ENCODE measurements at regions not wholly inside any gene's neighbourhood (a gene's known extent, or its start where the extent isn't known, plus 50 kb on each side); places are given as distances from the start of the nearest gene placed in this dataset.

DNA sequence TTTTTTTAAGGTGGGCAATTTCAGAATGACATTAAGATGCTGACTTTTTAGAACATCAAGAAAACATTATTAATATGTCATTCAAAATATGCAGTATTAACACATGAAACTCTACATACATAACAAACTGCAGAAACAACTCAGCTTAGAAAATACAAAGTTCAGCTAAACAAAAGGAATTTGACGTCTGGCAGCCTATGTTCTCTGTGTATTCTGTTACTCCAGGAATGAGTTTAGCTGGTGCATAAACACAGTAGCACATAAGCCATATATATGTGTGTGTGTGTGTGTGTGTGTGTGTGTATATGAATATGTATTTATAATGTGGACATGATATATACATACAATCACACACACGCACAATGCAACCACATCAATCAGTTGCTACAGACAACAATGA lies 413.5 kb upstream of the PSMD7 start:
- TF ChIP-seq, protein P1, sequence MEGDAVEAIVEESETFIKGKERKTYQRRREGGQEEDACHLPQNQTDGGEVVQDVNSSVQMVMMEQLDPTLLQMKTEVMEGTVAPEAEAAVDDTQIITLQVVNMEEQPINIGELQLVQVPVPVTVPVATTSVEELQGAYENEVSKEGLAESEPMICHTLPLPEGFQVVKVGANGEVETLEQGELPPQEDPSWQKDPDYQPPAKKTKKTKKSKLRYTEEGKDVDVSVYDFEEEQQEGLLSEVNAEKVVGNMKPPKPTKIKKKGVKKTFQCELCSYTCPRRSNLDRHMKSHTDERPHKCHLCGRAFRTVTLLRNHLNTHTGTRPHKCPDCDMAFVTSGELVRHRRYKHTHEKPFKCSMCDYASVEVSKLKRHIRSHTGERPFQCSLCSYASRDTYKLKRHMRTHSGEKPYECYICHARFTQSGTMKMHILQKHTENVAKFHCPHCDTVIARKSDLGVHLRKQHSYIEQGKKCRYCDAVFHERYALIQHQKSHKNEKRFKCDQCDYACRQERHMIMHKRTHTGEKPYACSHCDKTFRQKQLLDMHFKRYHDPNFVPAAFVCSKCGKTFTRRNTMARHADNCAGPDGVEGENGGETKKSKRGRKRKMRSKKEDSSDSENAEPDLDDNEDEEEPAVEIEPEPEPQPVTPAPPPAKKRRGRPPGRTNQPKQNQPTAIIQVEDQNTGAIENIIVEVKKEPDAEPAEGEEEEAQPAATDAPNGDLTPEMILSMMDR (conservative IDR thresholded peaks at IDR 0.05 in 1 of 2, IDR thresholded peaks at IDR 0.05 in 1 of 2; ENCODE audit: extremely low read depth in 1 of 2, insufficient read depth in 1 of 2, low read depth in 1 of 2, low read length in 2 of 2), result no peak
- TF ChIP-seq EZH2 (IDR thresholded peaks at IDR 0.05; ENCODE audit: borderline replicate concordance, low read length), result no peak

All from mammary epithelial cell (primary cell).